WTC11 (cell line): ENCODE measurements at regions not wholly inside any gene's neighbourhood (a gene's known extent, or its start where the extent isn't known, plus 50 kb on each side); places are given as distances from the start of the nearest gene placed in this dataset.

Source experiments
- ATAC-seq: fragments of 200-7000 bp; cut with Tn5 transposase; 2 replicates; pipeline ENCODE4 v1.10.0; 2021; ENCODE audit warnings: mild to moderate bottlenecking, moderate library complexity
- CTCF ChIA-PET: fragments of 300-600 bp; sonication (Branson Sonifier 250); formaldehyde crosslinking; loops from one replicate; lab custom pipeline; 2021; ENCODE audit warnings: antibody characterized with exemption; lab: Charles Lee
- POLR2A ChIA-PET: fragments of 350-600 bp; sonication (Branson Sonifier 250); formaldehyde crosslinking; loops from one replicate; lab custom pipeline; 2021; ENCODE audit warnings: antibody characterized with exemption; lab: Charles Lee
- DNase-seq: peaks from one replicate; pipeline ENCODE4 v3.0.0; 2021; ENCODE audit warnings: low spot score
- H3K27ac Mint-ChIP-seq: 2 replicates; pipeline ENCODE4 v1.8.0; 2021; ENCODE audit warnings: mixed read lengths
- H3K27me3 Mint-ChIP-seq: 2 replicates; pipeline ENCODE4 v1.8.0; 2021; ENCODE audit warnings: low read depth, mild to moderate bottlenecking, moderate library complexity, mixed read lengths
- H3K36me3 Mint-ChIP-seq: 2 replicates; pipeline ENCODE4 v1.8.0; 2021; ENCODE audit warnings: mixed read lengths
- H3K4me1 Mint-ChIP-seq: 2 replicates; pipeline ENCODE4 v1.8.0; 2022; ENCODE audit warnings: mixed read lengths
- H3K4me3 Mint-ChIP-seq: 2 replicates; pipeline ENCODE4 v1.8.0; 2021; ENCODE audit warnings: mild to moderate bottlenecking, moderate library complexity, mixed read lengths
- H3K9me3 Mint-ChIP-seq: 2 replicates; pipeline ENCODE4 v1.8.0; 2021; ENCODE audit warnings: mixed read lengths
- ATF1 ChIP-seq: sonication (generic); formaldehyde crosslinking; IDR thresholded peaks from 2 replicates; pipeline ENCODE4 v1.8.1; 2023; ENCODE audit warnings: mild to moderate bottlenecking, moderate library complexity, missing genetic modification reagents
- ATF2 ChIP-seq: sonication (generic); formaldehyde crosslinking; IDR thresholded peaks from 2 replicates; pipeline ENCODE4 v1.8.1; 2022; ENCODE audit warnings: low read depth, missing genetic modification reagents, borderline replicate concordance
- ATF3 ChIP-seq: sonication (generic); formaldehyde crosslinking; conservative IDR thresholded peaks from 2 replicates; pipeline ENCODE4 v1.8.1; 2022; ENCODE audit warnings: mild to moderate bottlenecking, missing genetic modification reagents
- E2F1 ChIP-seq: sonication (generic); formaldehyde crosslinking; IDR thresholded peaks from 2 replicates; pipeline ENCODE4 v1.8.0; 2022; ENCODE audit warnings: mild to moderate bottlenecking, missing genetic modification reagents
- E2F4 ChIP-seq: sonication (generic); formaldehyde crosslinking; IDR thresholded peaks from 2 replicates; pipeline ENCODE4 v1.8.1; 2022; ENCODE audit warnings: low read depth, mild to moderate bottlenecking, moderate library complexity, missing genetic modification reagents, borderline replicate concordance
- ELF4 ChIP-seq: sonication (generic); formaldehyde crosslinking; IDR thresholded peaks from 2 replicates; pipeline ENCODE4 v1.8.1; 2022; ENCODE audit warnings: low read depth, mild to moderate bottlenecking, moderate library complexity, missing genetic modification reagents
- ERG ChIP-seq: fragments of 250-450 bp; sonication (Bioruptor Pico); IDR thresholded peaks from 2 replicates; pipeline ENCODE4 v1.8.0; 2021; ENCODE audit warnings: mild to moderate bottlenecking
- FOXK1 ChIP-seq: sonication (generic); formaldehyde crosslinking; IDR thresholded peaks from 2 replicates; pipeline ENCODE4 v1.8.0; 2022; ENCODE audit warnings: mild to moderate bottlenecking, moderate library complexity, missing genetic modification reagents
- HMGXB4 ChIP-seq: sonication (generic); formaldehyde crosslinking; IDR thresholded peaks from 2 replicates; pipeline ENCODE4 v1.8.1; 2023; ENCODE audit warnings: mild to moderate bottlenecking, moderate library complexity, missing genetic modification reagents
- MYBL2 ChIP-seq: sonication (generic); formaldehyde crosslinking; IDR thresholded peaks from 2 replicates; pipeline ENCODE4 v1.8.1; 2023; ENCODE audit warnings: mild to moderate bottlenecking, moderate library complexity, missing genetic modification reagents
- PRDM15 ChIP-seq: sonication (generic); formaldehyde crosslinking; IDR thresholded peaks from 2 replicates; pipeline ENCODE4 v1.8.0; 2022; ENCODE audit warnings: missing genetic modification reagents
- SMAD3 ChIP-seq: sonication (generic); formaldehyde crosslinking; IDR thresholded peaks from 2 replicates; pipeline ENCODE4 v1.8.0; 2022; ENCODE audit warnings: missing genetic modification reagents, mild to moderate bottlenecking, borderline replicate concordance
- SOX15 ChIP-seq: fragments of 250-450 bp; sonication (Bioruptor Pico); IDR thresholded peaks from 2 replicates; pipeline ENCODE4 v1.9.0; 2021; ENCODE audit warnings: mild to moderate bottlenecking
- STAT6 ChIP-seq: sonication (generic); formaldehyde crosslinking; conservative IDR thresholded peaks from 2 replicates; pipeline ENCODE4 v1.8.1; 2023; ENCODE audit warnings: mild to moderate bottlenecking, low read depth, missing genetic modification reagents, moderate library complexity
- TCF7 ChIP-seq: sonication (generic); formaldehyde crosslinking; IDR thresholded peaks from 2 replicates; pipeline ENCODE4 v1.8.0; 2022; ENCODE audit warnings: mild to moderate bottlenecking, low read depth, missing genetic modification reagents, moderate library complexity
- USF1 ChIP-seq: sonication (generic); formaldehyde crosslinking; IDR thresholded peaks from 2 replicates; pipeline ENCODE4 v1.8.0; 2022; ENCODE audit warnings: mild to moderate bottlenecking, missing genetic modification reagents
- ZBTB43 ChIP-seq: sonication (generic); formaldehyde crosslinking; IDR thresholded peaks from 2 replicates; pipeline ENCODE4 v1.8.1; 2023; ENCODE audit warnings: mild to moderate bottlenecking, missing genetic modification reagents
- ZNF232 ChIP-seq: sonication (generic); formaldehyde crosslinking; IDR thresholded peaks from 2 replicates; pipeline ENCODE4 v1.8.0; 2022; ENCODE audit warnings: mild to moderate bottlenecking, missing genetic modification reagents
- ZNF263 ChIP-seq: sonication (generic); formaldehyde crosslinking; IDR thresholded peaks from 2 replicates; pipeline ENCODE4 v1.8.1; 2022; ENCODE audit warnings: low read depth, mild to moderate bottlenecking, moderate library complexity, missing genetic modification reagents

GRCh38 chr12:34297790-34298164 is 275.5 kb downstream of the ALG10 start (continued):
- TF ChIP-seq STAT6 (no peak), PRDM15 (no peak), ATF3 (CRISPR knock-in tag) (no peak), ZNF232 (CRISPR knock-in tag) (no peak), SMAD3 (no peak)

- no peaks in the 10 kb centered on the region for H3K4me1 Mint-ChIP-seq
- no peak overlapping the region for H3K4me3 Mint-ChIP-seq
- ChIA-PET POLR2A (no interaction called here), CTCF (no interaction called here)
- peaks cover 46% of the 10 kb centered on the region for H3K27me3 Mint-ChIP-seq
- no peak overlapping the region for H3K27ac Mint-ChIP-seq
- peaks cover 85% of the 10 kb centered on the region for H3K9me3 Mint-ChIP-seq
- peaks cover 100% of the 10 kb centered on the region for H3K36me3 Mint-ChIP-seq
- DNase-seq (no peak), ATAC-seq (no peak)
- TF ChIP-seq FOXK1: no peak
- TF ChIP-seq MYBL2 (CRISPR knock-in tag): no peak
- TF ChIP-seq E2F4 (CRISPR knock-in tag): no peak
- TF ChIP-seq ATF1 (CRISPR knock-in tag): no peak
- TF ChIP-seq USF1 (CRISPR knock-in tag): no peak
- TF ChIP-seq ATF2 (CRISPR knock-in tag): no peak
- TF ChIP-seq TCF7 (CRISPR knock-in tag): no peak
- no peak for TF ChIP-seq HMGXB4 (CRISPR knock-in tag)
- no peak for TF ChIP-seq E2F1 (CRISPR knock-in tag)
- no peak for TF ChIP-seq ERG (CRISPR knock-in tag)
- no peak for TF ChIP-seq ELF4 (CRISPR knock-in tag)
- TF ChIP-seq SOX15 (CRISPR knock-in tag): no peak
- no peak for TF ChIP-seq ZBTB43 (CRISPR knock-in tag)
- TF ChIP-seq ZNF263 (CRISPR knock-in tag): no peak
- no peak for TF ChIP-seq SMAD3
These were observed 276.1 kb downstream of the ALG10 start for GRCh38 chr12:34298176-34298970.
